GM03348 (cell line): ENCODE measurements at regions not wholly inside any gene's neighbourhood (a gene's known extent, or its start where the extent isn't known, plus 50 kb on each side); places are given as distances from the start of the nearest gene placed in this dataset.
"Not testable (repeated sequence)": the region's sequence is repeated elsewhere in the genome, so short reads cannot be mapped to it uniquely, and the experiment has no call there.

ENCODE experiments used
- DNase-seq: peaks from one replicate; pipeline ENCODE4 v3.0.0; 2012; ENCODE audit warnings: low spot score

GRCh38 chr4:94014484-94015136 is 186.1 kb downstream of the ATOH1 start:
- no peak for DNase-seq

- DNase-seq = no peak
These were observed 187.4 kb downstream of the ATOH1 start for GRCh38 chr4:94015956-94016355.

- peak; percentile 3 for DNase-seq
These were observed 174.9 kb upstream of the SMARCAD1 start for GRCh38 chr4:94032754-94033153.

DNA sequence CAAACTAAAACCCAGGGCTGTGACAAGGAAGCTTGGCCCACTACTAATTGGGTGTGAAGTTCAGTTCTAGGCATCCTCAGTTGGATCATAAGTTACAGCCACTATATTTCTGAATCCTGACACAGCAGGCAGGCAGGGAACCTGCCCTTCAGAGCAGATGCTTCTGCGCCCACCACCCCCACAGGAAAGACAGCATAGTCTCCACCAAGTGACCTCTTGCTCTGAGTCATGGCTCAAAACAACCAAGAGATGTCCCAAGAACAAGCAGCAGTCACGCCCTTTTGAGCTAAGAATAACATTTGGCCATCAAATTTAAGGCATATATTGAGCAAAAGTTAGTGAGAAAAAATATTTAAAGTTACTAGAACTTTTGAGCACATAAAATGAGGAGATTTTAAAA is 170.7 kb upstream of the SMARCAD1 start:
- DNase-seq = no peak

DNA sequence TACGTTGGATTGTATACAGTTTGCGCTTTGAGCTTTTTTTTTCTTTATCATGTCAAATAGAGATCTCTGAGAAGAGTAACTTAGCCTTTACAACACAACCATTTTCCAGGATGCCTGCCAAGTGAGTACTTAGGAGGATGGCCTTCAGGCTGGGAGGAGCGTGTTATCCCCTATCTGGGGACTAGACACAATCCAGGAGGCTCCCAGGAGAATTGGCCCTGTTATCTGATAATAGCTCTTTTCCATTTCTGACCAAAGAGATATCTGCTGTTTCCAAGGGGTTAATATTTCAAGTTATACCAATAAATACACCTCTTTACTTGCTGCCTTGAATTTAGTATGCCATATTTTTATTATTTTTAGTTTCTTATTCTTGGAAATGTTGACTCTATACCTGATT is 169.5 kb upstream of the SMARCAD1 start:
- DNase-seq = no peak

DNA sequence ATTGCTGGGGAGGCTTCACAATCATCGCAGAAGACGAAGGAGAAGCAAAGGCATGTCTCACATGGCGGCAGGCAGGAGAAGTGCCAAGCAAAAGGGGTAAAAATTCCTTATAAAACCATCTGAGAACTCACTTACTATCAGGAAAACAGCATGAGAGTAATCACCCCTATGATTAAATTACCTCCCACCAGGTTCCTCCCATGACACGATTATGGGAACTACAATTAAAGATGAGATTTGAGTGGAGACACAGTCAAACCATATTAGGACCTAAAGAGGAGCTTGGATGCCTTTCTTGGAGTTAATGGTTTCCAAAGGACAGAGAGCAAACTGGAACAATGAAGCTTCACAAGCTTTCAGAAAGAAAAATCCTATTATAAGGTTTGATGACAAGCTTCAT is 168.4 kb upstream of the SMARCAD1 start:
- DNase-seq = no peak

GRCh38 chr4:94044471-94044870 is 163.2 kb upstream of the SMARCAD1 start:
- not testable (repeated sequence) for DNase-seq

- DNase-seq = no peak
These were observed 144.6 kb upstream of the SMARCAD1 start for GRCh38 chr4:94063084-94063483.

- no peak for DNase-seq
These were observed 138.6 kb upstream of the SMARCAD1 start for GRCh38 chr4:94068753-94069719.

DNA sequence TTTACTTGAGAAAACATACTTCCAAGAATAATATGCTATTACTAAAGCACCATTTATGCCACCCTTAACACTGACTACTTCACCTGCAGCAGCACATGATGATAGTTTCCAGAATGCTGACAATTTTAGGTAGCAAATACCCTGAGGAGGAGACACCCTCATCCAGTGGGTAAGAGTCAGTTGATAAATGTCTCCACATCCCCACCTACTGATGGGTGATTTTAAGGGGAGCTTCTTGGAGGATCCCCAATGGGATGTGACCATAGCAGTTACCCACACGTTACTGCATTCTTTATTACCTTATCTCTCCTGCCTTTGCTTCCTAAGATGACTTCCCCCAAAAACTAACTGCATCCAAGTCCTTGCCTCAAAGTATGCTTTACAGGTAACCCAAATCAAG is 131.2 kb upstream of the SMARCAD1 start:
- DNase-seq = no peak

GRCh38 chr4:94084155-94084554 is 123.5 kb upstream of the SMARCAD1 start:
- no peak for DNase-seq

- not testable (repeated sequence) for DNase-seq
These were observed 108.5 kb upstream of the SMARCAD1 start for GRCh38 chr4:94099141-94099540.

DNA sequence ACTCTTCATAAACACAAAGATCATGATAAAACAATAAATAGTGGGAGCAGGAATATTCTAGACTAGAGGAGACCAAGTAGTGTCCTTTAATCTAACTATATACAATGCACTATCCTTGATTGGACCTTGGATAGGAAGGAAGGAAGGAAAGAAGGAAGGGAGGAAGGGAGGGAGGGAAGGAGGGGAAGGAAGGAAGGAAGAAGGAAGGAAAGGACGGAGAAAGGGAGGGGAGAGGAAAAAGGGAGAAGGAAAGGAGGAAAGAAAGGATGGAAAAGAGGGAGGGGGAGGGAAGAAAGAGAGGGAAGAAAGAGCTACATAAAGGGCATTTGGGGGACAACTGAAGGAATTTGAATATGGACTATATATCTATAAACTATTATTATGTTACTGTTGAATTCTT is 95.0 kb upstream of the SMARCAD1 start:
- DNase-seq = no peak

GRCh38 chr4:94115687-94116086 is 92.0 kb upstream of the SMARCAD1 start:
- DNase-seq = no peak

- DNase-seq = no peak
These were observed 90.8 kb upstream of the SMARCAD1 start for GRCh38 chr4:94116842-94117241.

GRCh38 chr4:94126669-94127068 is 81.0 kb upstream of the SMARCAD1 start:
- no peak for DNase-seq

DNA sequence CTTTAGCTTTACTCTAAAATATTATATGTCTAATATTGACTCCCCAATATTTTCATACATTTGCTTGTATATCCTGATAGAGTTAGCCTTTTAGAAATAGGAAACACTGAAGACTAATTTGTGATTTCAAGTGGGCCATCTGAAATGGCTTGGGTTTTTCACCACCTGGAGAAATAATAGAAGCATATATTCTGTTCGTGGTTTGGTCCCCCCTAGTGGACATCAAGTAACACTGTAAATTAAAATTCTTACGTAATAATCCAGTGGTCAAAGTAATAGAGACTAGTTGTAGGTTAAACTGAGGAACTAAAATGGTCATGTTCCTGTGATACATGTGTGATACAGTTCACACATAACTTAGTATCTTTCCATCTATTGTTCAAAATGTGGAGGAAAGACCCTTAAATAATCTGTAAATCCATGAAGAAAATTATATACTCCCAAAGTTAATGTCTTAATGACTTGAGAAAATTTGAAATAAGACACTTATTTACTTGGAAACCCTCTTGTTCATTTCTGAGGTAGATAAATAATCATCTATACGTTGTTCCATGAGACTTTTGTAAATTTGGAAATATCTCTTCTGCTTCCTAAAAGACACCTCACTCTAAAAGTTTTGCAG is 79.8 kb upstream of the SMARCAD1 start:
- peak; percentile 50 for DNase-seq

- no peak for DNase-seq
These were observed 76.5 kb upstream of the SMARCAD1 start for GRCh38 chr4:94131212-94131611.

GRCh38 chr4:94135701-94136100 is 72.0 kb upstream of the SMARCAD1 start:
- DNase-seq = no peak

DNA sequence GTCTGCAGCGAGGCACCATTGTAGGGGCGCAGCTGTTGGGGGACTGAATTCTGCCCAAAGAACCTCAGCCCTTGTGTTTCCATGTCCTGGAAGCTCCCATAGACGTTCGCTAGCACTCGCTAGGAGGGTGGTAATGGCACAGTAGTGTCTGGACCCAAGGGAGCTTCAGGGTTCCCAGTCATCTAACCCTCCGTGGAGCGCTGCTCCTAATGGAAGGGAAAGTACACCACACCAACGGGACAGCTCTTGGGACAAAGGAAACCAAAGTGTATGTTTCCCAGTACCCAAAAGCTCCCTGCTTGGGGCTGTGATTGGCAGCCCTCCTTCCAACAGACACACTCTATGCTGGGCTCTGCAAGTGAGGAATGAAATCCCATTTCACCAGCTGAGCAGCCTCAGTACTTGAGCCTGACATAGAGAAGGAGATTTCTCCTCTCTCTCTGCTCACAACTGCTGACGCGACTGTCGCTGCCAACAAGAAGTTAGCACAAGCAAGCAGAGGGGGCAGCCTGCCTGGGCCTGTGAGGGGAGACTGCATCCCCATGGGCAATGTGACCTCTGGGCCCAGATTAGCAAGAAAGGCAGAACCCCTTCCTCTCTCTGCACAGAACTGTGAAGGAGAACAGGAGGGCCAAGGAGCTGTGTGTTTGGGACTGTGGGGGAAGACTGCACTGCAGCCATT is 67.6 kb upstream of the SMARCAD1 start:
- DNase-seq = no peak

GRCh38 chr4:94141001-94141400 is 66.7 kb upstream of the SMARCAD1 start:
- no peak for DNase-seq

GRCh38 chr4:94148052-94148451 is 59.6 kb upstream of the SMARCAD1 start:
- not testable (repeated sequence) for DNase-seq
